ENCODE measurements at regions not wholly inside any gene's neighbourhood (a gene's known extent, or its start where the extent isn't known, plus 50 kb on each side); places are given as distances from the start of the nearest gene placed in this dataset.
A peak's percentile ranks its signal among the peaks of the same experiment; 100 is the strongest.

- no peaks in the 10 kb centered on the region for H3K9me3 Mint-ChIP-seq
- peaks cover 14% of the 10 kb centered on the region for H3K27me3 Mint-ChIP-seq (ENCODE audit: low read depth)
- no peak overlapping the region for H3K4me3 Mint-ChIP-seq
- no peaks in the 10 kb centered on the region for H3K36me3 Mint-ChIP-seq (ENCODE audit: low read depth)
- no peak for DNase-seq (ENCODE audit: low read depth, low spot score)
- no peak overlapping the region for H3K27ac Mint-ChIP-seq (ENCODE audit: unreplicated experiment)
- peaks cover 22% of the 10 kb centered on the region for H3K4me1 Mint-ChIP-seq
- TF ChIP-seq, protein P1, sequence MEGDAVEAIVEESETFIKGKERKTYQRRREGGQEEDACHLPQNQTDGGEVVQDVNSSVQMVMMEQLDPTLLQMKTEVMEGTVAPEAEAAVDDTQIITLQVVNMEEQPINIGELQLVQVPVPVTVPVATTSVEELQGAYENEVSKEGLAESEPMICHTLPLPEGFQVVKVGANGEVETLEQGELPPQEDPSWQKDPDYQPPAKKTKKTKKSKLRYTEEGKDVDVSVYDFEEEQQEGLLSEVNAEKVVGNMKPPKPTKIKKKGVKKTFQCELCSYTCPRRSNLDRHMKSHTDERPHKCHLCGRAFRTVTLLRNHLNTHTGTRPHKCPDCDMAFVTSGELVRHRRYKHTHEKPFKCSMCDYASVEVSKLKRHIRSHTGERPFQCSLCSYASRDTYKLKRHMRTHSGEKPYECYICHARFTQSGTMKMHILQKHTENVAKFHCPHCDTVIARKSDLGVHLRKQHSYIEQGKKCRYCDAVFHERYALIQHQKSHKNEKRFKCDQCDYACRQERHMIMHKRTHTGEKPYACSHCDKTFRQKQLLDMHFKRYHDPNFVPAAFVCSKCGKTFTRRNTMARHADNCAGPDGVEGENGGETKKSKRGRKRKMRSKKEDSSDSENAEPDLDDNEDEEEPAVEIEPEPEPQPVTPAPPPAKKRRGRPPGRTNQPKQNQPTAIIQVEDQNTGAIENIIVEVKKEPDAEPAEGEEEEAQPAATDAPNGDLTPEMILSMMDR (conservative IDR thresholded peaks at IDR 0.05): no peak
Measured at GRCh38 chr6:14635195-14635594, 517.6 kb downstream of the CD83 start.

DNA sequence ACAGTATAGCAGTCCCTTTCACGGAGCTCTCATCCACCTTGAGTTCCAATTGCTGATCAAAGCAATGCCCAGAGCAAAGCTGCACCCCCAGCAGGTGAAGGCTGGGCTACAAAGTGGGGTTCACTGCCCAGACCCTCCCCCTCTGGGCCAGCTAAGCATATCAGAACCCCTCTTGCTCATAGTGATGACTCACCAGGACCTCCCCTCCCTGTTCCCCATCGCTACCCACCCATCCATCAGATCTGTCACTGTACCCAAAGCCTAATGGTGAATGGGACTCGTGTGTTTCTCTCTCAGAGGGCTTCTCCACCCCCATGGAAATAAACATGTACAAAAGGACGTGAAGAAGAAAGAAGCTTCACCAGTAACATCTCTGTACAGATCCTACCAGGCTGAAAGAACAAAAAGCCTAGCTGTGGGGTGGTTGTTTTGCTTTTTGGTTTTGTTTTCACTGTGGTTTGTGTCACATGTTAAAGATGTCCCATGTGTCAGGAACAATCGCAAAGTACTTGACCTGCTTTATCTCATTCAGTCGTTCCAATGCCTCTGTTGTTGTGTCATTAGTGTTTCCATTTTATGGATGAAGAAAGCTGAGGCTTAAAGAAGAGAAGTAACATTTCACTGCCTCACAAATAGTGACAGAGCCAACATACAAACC lies 518.5 kb downstream of the CD83 start:
- TF ChIP-seq, protein P1 (conservative IDR thresholded peaks at IDR 0.05): no peak
- Mint-ChIP-seq H3K9me3 (no peaks in the 10 kb centered on the region), H3K27me3 (ENCODE audit: low read depth) (peaks cover 11% of the 10 kb centered on the region), H3K4me1 (peaks cover 30% of the 10 kb centered on the region), H3K4me3 (no peak overlapping the region), H3K27ac (ENCODE audit: unreplicated experiment) (no peak overlapping the region), H3K36me3 (ENCODE audit: low read depth) (no peaks in the 10 kb centered on the region)
- DNase-seq (ENCODE audit: low read depth, low spot score): no peak

GRCh38 chr6:14638435-14638905 lies 520.9 kb downstream of the CD83 start:
- Mint-ChIP-seq H3K4me3 (peak overlapping the region; percentile 58), H3K4me1 (peaks cover 47% of the 10 kb centered on the region)

GRCh38 chr6:14638906-14639761 lies 521.6 kb downstream of the CD83 start:
- H3K4me1 Mint-ChIP-seq: peaks cover 47% of the 10 kb centered on the region
- TF ChIP-seq, protein P1 (conservative IDR thresholded peaks at IDR 0.05): peak; percentile 28
- peak overlapping the region; percentile 58 for H3K4me3 Mint-ChIP-seq
- no peaks in the 10 kb centered on the region for H3K9me3 Mint-ChIP-seq
- DNase-seq (ENCODE audit: low read depth, low spot score): no peak
- H3K27ac Mint-ChIP-seq (ENCODE audit: unreplicated experiment): peak overlapping the region; percentile 73
- no peaks in the 10 kb centered on the region for H3K36me3 Mint-ChIP-seq (ENCODE audit: low read depth)
- H3K27me3 Mint-ChIP-seq (ENCODE audit: low read depth): peaks cover 5% of the 10 kb centered on the region

More at GRCh38 chr6:14638435-14638905, 520.9 kb downstream of the CD83 start:
- peaks cover 7% of the 10 kb centered on the region for H3K27me3 Mint-ChIP-seq (ENCODE audit: low read depth)
- TF ChIP-seq, protein P1 (conservative IDR thresholded peaks at IDR 0.05): no peak
- DNase-seq (ENCODE audit: low read depth, low spot score): no peak
- H3K27ac Mint-ChIP-seq (ENCODE audit: unreplicated experiment): peak overlapping the region; percentile 73
- H3K9me3 Mint-ChIP-seq: no peaks in the 10 kb centered on the region
- no peaks in the 10 kb centered on the region for H3K36me3 Mint-ChIP-seq (ENCODE audit: low read depth)

- H3K4me3 Mint-ChIP-seq: no peak overlapping the region
- peaks cover 47% of the 10 kb centered on the region for H3K4me1 Mint-ChIP-seq
- no peaks in the 10 kb centered on the region for H3K36me3 Mint-ChIP-seq (ENCODE audit: low read depth)
- TF ChIP-seq, protein P1 (conservative IDR thresholded peaks at IDR 0.05): no peak
- no peaks in the 10 kb centered on the region for H3K9me3 Mint-ChIP-seq
- H3K27ac Mint-ChIP-seq (ENCODE audit: unreplicated experiment): no peak overlapping the region
- no peak for DNase-seq (ENCODE audit: low read depth, low spot score)
- no peaks in the 10 kb centered on the region for H3K27me3 Mint-ChIP-seq (ENCODE audit: low read depth)
Measured at GRCh38 chr6:14639983-14640599, 522.5 kb downstream of the CD83 start.
